GM12892 (cell line): ENCODE measurements at regions not wholly inside any gene's neighbourhood (a gene's known extent, or its start where the extent isn't known, plus 50 kb on each side); places are given as distances from the start of the nearest gene placed in this dataset.

Source experiments
- POLR2A ChIP-seq: IDR thresholded peaks from 2 replicates; pipeline ENCODE4 v1.6.1; 2011; ENCODE audit warnings: low read depth, low read length, control low read depth
- POLR2AphosphoS5 ChIP-seq: IDR thresholded peaks from 2 replicates; pipeline ENCODE4 v1.6.1; 2011; ENCODE audit warnings: low read depth, low read length, control low read depth
- TAF1 ChIP-seq: IDR thresholded peaks from 2 replicates; pipeline ENCODE4 v1.6.1; 2011; ENCODE audit warnings: low read depth, mild to moderate bottlenecking, control low read depth, low read length, borderline replicate concordance

GRCh38 chr12:74957231-74957630 lies 252.4 kb downstream of the KCNC2 start:
- no peak for TF ChIP-seq POLR2A
- no peak for TF ChIP-seq TAF1
- no peak for TF ChIP-seq POLR2AphosphoS5
